Duodenal mucosa (tissue), 2 donors: ENCODE measurements at regions not wholly inside any gene's neighbourhood (a gene's known extent, or its start where the extent isn't known, plus 50 kb on each side); places are given as distances from the start of the nearest gene placed in this dataset.
"Not testable (repeated sequence)": the region's sequence is repeated elsewhere in the genome, so short reads cannot be mapped to it uniquely, and the experiment has no call there.

Source experiments
- H3K27ac ChIP-seq: one replicate; pipeline ENCODE4 v1.7.0; 2013; ENCODE audit warnings: low read depth, low read length
- H3K27me3 ChIP-seq, 2 donors: one replicate each; pipeline ENCODE4 v1.7.0; 2013; ENCODE audit warnings: low read length in 2 of 2, control low read depth in 1 of 2; ENCODE audit not compliant: insufficient read depth in 2 of 2, control insufficient read depth in 1 of 2
- H3K36me3 ChIP-seq, 2 donors: one replicate each; pipeline ENCODE4 v1.7.0; 2013; ENCODE audit warnings: low read length in 2 of 2, control low read depth in 1 of 2; ENCODE audit not compliant: insufficient read depth in 2 of 2, control insufficient read depth in 1 of 2
- H3K4me1 ChIP-seq, 2 donors: one replicate each; pipeline ENCODE4 v1.7.0; 2013; ENCODE audit warnings: low read length in 2 of 2, control low read depth in 1 of 2; ENCODE audit not compliant: insufficient read depth in 2 of 2, control insufficient read depth in 1 of 2
- H3K4me3 ChIP-seq, 2 donors: one replicate each; pipeline ENCODE4 v1.7.0; 2013; ENCODE audit warnings: low read length in 2 of 2, low read depth in 1 of 2
- H3K9ac ChIP-seq, 2 donors: one replicate each; pipeline ENCODE4 v1.7.0; 2013; ENCODE audit warnings: low read length in 2 of 2, low read depth in 1 of 2
- H3K9me3 ChIP-seq, 2 donors: one replicate each; pipeline ENCODE4 v1.7.0; 2013; ENCODE audit warnings: low read length in 2 of 2, control low read depth in 1 of 2; ENCODE audit not compliant: control insufficient read depth in 1 of 2

DNA sequence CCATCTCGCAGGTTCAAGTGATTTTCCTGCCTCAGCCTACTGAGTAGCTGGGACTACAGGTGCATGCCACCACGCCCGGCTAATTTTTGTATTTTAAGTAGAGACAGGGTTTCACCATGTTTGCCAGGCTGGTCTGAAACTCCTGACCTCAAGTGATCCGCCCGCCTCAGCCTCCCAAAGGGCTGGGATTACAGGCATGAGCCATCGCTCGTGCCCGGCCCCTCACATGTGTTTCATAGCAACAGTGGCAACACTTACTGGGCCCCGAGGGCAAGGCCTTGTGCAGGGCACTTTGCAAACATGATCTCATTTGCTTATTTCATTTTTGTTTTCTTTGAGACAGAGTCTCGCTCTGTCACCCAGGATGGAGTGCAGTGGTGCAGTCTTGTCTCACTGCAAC, 171.7 kb upstream of the PPP1R26 start:
- H3K27me3 ChIP-seq = peaks cover 5 to 11% of the 10 kb centered on the region in 2 donors
- not testable (repeated sequence) for H3K27ac ChIP-seq, H3K9me3 ChIP-seq, H3K36me3 ChIP-seq, H3K4me3 ChIP-seq, H3K4me1 ChIP-seq, H3K9ac ChIP-seq

DNA sequence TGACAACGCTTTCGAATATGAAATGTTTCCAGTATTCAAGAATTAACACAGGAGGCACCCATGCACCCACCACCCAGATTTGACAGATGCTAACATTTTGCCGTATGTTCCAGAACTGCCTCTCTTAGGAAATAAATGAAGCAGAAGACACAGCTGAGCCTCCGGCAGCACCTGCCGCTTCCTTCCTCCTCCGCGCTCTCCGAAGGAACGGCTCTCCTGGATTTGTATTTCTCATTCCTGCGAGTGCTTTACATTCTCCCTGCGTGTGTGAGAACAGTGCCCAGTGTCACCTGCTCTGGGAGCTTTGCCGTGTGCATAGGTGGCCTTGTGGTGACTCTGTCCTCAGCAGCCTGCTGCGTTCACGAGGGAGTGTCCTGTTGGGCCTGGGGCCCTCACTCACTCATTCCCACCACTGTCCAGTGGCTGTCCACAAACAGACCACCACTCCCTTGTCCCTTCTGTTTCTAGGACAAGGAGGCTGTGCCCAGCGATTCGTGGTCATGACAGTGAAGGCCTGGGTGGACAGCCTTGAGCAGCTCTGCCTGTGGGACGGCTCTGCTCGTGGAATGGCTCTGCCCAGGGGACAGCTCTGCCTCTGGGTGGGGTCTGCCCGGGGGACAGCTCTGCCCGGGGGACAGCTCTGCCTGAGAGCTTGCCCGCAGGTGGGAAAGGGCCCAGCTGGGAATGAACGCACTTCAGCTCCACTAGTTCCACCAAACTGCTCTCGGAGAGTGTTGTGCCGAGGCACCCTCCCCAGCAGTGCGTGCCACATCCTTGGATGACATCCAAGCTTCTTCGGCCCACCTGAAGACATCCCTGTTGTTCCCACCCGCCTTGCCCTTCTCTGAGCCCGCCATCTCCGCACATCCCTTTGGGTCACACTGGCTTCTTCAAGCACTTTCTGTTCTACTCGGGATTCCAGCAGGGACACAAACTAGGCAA, 170.5 kb upstream of the PPP1R26 start:
- H3K36me3 ChIP-seq = no peaks in the 10 kb centered on the region
- H3K4me3 ChIP-seq = no peak overlapping the region
- no peaks in the 10 kb centered on the region for H3K4me1 ChIP-seq
- H3K27me3 ChIP-seq = peaks cover 5 to 11% of the 10 kb centered on the region in 2 donors
- H3K27ac ChIP-seq = no peak overlapping the region
- no peak overlapping the region for H3K9ac ChIP-seq
- peaks cover 3 to 4% of the 10 kb centered on the region in 2 donors for H3K9me3 ChIP-seq

DNA sequence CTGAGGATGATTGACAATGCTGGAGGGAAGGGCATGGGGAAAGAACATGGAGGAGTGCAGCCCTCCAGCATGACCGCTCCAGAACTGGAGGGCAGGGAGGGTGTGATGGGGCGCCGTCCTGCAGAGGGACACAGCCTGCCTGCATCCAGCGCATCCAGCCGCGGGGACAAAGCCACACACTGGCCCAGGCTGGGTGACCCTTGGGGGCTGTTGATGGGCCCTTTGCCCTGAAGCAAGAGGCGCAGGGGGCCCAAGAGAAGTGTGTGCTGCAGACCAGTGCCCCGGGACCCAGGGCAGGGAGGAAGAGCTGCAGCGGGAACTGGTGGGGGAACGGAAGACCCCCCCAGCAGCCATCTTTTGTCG, 169.8 kb upstream of the PPP1R26 start:
- peaks cover 5 to 11% of the 10 kb centered on the region in 2 donors for H3K27me3 ChIP-seq
- no peaks in the 10 kb centered on the region for H3K36me3 ChIP-seq
- H3K4me3 ChIP-seq = no peak overlapping the region
- no peak overlapping the region for H3K27ac ChIP-seq
- peaks cover 3 to 4% of the 10 kb centered on the region in 2 donors for H3K9me3 ChIP-seq
- H3K9ac ChIP-seq = no peak overlapping the region
- H3K4me1 ChIP-seq = no peaks in the 10 kb centered on the region

DNA sequence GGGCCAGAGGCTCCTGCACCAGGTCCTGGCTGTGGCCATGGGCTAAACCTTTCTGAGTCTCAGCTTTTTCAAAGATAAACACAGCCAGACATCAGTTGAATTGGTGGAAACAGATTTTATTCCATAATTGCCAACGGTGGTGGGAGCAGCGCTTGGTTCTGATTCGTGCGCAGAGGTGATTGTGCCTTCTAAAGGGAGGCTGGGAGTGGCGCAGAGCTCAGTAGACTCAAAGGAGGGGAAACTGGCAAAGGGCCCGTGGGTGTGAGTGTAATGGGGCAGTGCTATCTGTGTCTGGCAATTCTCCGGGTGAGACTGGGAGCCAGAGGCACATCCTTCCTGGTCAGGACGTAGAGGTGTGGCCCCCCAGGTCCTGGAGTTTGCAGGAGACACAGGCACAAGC, 169.4 kb upstream of the PPP1R26 start:
- Histone ChIP-seq H3K4me1 (no peaks in the 10 kb centered on the region), H3K9ac (no peak overlapping the region), H3K4me3 (no peak overlapping the region), H3K36me3 (no peaks in the 10 kb centered on the region), H3K9me3 (peaks cover 3 to 4% of the 10 kb centered on the region in 2 donors), H3K27ac (no peak overlapping the region), H3K27me3 (peaks cover 5 to 11% of the 10 kb centered on the region in 2 donors)

DNA sequence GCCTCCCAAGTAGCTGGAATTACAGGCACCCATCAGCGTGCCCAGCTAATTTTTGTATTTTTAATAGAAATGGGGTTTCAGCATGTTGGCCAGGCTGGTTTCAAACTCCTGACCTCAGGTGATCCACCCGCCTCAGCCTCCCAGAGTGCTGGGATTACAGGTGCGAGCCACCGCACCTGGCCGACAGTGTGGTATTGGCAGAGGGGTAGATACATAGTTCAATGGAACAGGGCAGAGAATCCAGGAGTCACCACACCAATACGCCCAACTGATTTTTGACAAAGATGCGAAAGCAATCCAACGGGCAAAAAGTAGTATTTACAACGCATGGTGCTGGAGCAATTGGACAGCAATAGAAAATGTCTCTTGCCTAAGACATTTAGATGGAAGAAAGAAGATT, 164.0 kb upstream of the PPP1R26 start:
- no peak overlapping the region for H3K4me3 ChIP-seq
- peaks cover 0 to 2% of the 10 kb centered on the region in 2 donors for H3K27me3 ChIP-seq
- no peaks in the 10 kb centered on the region for H3K36me3 ChIP-seq
- H3K9me3 ChIP-seq = peaks cover 3 to 4% of the 10 kb centered on the region in 2 donors
- no peak overlapping the region for H3K9ac ChIP-seq
- H3K4me1 ChIP-seq = no peaks in the 10 kb centered on the region
- H3K27ac ChIP-seq = no peak overlapping the region

DNA sequence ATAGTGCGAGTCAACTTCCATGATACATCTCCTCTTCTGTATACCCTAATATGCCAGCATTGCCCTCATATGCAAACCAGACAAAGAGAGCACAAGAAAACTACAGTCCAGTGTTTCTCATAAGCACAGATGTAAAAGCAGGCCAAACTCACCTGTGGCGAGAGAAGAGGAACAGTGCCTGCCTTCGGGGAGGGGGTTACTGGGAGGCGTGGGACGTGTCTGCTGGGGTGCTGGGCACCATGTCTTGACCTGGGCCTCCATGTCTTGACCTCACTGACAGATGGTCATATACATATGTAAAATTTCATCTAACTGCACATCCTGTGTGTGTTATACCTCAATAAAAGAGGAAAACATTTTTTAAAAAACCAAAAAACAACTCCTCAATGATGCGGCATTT, 159.3 kb upstream of the PPP1R26 start:
- Histone ChIP-seq H3K36me3 (no peaks in the 10 kb centered on the region), H3K27me3 (no peaks in the 10 kb centered on the region), H3K9me3 (no peaks in the 10 kb centered on the region), H3K4me1 (no peaks in the 10 kb centered on the region), H3K4me3 (no peak overlapping the region), H3K9ac (no peak overlapping the region), H3K27ac (no peak overlapping the region)

DNA sequence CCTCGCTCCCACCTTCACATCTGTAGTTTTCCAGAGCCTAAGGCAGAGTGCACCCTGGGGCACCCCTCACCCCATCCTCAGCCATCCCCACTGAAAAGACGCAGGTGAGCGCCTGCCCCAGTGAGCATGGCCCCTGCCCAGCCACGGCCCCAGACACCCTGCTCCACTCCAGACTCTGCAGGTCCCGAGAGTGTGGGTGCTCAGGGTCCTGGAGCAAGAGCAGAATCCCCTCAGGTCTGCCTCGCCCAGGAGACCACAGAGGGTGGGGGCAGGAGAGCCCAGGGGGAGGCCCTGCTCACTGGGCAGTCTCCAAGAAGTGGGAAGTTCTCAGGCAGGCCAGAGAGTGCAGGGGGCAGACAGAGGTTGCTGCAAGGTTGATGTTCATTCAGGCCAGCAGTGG, 158.6 kb upstream of the PPP1R26 start:
- H3K27me3 ChIP-seq = no peaks in the 10 kb centered on the region
- no peaks in the 10 kb centered on the region for H3K9me3 ChIP-seq
- no peak overlapping the region for H3K27ac ChIP-seq
- no peaks in the 10 kb centered on the region for H3K4me1 ChIP-seq
- no peak overlapping the region for H3K4me3 ChIP-seq
- H3K36me3 ChIP-seq = no peaks in the 10 kb centered on the region
- H3K9ac ChIP-seq = no peak overlapping the region

DNA sequence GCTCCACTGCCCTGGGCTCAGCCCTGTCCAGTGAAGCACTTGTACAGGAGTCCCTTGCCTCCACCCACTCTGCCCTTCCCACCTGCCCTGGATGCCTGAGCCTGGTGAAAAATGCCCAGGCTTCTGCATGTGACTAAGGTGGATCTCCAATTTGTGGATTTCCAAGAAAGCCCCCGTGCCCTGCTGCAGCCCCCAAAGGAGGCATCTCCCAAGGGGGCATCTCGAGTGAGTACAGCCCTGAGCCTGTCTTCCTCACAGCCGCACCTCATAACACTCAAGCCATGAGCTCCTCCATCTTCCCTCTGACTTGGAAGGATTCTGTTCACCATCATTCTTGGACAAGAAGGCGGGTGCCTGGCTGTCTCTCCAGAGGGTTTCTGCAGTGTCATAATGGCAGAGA, 158.0 kb upstream of the PPP1R26 start:
- Histone ChIP-seq H3K36me3 (no peaks in the 10 kb centered on the region), H3K9me3 (no peaks in the 10 kb centered on the region), H3K27ac (no peak overlapping the region), H3K4me3 (no peak overlapping the region), H3K4me1 (no peaks in the 10 kb centered on the region), H3K27me3 (no peaks in the 10 kb centered on the region), H3K9ac (no peak overlapping the region)

DNA sequence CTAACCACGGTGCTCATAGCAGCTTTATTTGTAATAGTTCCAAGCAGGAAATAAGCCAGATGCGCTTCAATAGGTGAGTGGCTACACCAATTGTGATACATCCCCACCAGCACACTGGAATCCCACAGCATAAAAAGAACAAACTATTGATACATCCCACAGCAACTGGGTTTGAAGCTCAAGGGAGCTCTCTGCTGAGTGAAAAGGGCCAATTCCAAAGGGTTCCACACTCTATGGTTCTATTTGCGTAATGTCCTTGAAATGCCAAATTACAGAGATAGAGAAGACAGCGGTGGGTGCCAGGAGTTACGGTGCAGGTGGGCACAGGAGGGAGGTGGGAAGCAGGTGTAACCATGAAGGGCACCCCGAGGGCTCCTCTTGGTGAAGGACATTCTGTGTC, 155.3 kb upstream of the PPP1R26 start:
- Histone ChIP-seq H3K9me3 (no peaks in the 10 kb centered on the region), H3K36me3 (no peaks in the 10 kb centered on the region), H3K4me1 (no peaks in the 10 kb centered on the region), H3K4me3 (no peak overlapping the region), H3K27ac (no peak overlapping the region), H3K27me3 (no peaks in the 10 kb centered on the region), H3K9ac (no peak overlapping the region)

DNA sequence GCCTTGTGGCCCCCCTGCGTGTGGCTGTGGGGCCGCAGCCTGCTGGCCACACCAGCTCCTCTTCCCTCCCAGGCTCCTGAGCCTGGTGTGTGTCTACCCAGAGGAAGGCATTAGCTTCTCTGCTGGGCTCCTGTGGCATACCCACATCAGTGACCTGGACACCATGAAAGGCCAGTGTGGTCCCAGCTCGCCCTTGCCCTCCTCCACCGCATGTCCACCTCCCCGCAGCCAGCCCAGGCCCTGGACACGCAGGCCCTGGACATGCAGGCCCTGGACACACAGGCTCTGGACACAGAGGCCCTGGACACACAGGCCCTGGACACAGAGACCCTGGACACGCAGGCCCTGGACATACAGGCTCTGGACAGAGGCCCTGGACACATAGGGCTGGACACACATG, 153.4 kb upstream of the PPP1R26 start:
- Histone ChIP-seq H3K4me3 (no peak overlapping the region), H3K9ac (no peak overlapping the region), H3K27ac (no peak overlapping the region), H3K27me3 (no peaks in the 10 kb centered on the region), H3K36me3 (no peaks in the 10 kb centered on the region), H3K4me1 (no peaks in the 10 kb centered on the region), H3K9me3 (no peaks in the 10 kb centered on the region)
